GM21423 (cell line): ENCODE measurements at regions not wholly inside any gene's neighbourhood (a gene's known extent, or its start where the extent isn't known, plus 50 kb on each side); places are given as distances from the start of the nearest gene placed in this dataset.

Experiments
- ATAC-seq: cut with Tn5 transposase; IDR thresholded peaks from one replicate; pipeline ENCODE4 v1.9.1; 2021; ENCODE audit warnings: mild to moderate bottlenecking, moderate library complexity; ENCODE audit not compliant: unreplicated experiment

DNA sequence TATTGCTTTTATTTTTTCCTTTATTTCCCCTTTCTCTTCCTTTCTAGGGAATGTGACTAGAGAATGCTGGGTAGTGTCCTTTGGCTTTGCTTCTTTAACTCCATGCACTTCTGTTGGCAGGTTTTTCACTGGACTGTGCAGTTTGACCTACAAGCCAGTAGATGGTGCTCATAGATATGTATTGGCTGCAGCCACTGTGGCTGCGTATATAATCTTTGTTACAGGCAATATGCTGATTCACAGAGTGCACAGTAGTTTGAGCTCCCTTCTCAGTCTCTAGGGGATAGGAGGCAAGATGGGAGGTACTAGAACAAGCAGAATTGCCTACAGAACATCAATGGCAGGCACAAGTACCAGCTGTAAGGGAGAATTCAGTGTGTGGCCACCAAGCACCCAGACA lies 503.5 kb downstream of the LRFN5 start:
- ATAC-seq = no peak

DNA sequence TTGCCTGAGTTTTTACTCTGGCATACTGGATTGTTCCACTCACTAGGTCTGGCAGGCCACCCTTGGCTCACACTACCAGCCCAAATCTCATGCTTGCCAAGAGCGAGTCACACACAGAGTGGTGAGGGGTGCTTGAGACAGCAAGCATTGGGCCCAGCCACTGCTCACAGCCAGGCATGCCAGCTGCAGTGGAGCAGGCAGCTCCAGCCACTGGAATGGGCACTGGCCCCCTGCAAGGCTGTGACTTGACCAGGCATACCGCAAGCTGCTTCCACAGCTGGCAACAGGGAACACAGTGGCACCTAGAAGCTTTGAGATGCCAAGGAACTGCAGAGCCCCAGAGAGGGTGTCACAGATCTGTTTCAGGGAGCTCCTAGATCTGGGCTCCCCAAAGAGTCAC lies 488.5 kb downstream of the LRFN5 start:
- no peak for ATAC-seq

DNA sequence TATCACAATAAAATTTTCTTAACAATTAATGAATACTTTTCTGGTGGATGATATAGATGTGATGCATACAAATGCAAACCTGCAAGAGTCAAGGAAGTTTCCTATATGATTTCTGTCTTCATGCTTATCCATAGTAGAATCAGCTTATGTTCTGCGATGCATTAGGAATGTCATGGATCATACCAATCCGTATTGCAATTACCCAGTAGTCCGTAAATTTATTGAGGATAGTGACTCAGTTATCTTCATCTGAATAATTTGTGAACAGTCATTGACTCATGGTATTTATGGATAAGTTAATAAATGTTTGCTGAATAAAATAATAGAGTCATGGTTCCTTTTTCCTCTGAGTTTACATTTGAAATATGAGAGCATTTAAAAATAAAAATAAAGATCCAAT lies 483.4 kb downstream of the LRFN5 start:
- ATAC-seq = no peak

DNA sequence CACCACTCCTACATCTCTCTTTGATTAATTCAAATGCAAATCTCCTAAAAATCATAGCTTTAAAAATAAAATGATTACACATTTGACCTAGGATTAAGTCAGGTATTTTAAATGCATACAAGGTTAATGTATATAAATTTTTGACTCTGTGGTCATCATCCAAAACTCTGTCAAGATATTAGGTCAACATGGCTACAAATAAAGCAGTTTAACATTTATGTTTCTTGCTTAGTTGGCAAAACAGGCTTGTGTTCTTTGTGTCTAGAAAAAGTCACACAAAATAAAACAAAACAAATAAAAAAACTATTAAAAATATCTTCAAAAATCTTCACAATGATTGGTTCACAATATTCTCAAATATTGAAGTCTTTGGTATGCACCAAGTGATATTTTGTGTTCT lies 473.2 kb downstream of the LRFN5 start:
- no peak for ATAC-seq

DNA sequence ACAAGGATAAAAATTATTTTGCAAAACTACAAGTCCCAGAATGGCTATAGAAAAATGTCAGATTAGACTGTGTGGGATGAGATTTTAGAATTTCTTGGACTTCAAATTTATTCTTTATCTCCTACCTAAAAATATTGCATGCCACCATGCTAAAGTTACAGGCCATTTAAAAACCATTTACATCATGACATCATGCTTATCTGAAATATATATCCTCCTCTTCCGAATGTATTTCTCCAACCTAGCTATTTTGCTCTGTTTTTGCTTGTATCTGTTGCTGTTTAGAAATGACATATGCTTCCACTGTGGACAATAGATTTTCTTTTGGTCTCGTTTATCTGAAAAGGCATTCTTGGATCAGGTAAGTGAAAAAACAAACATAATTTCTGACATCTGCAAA lies 471.7 kb downstream of the LRFN5 start:
- no peak for ATAC-seq

DNA sequence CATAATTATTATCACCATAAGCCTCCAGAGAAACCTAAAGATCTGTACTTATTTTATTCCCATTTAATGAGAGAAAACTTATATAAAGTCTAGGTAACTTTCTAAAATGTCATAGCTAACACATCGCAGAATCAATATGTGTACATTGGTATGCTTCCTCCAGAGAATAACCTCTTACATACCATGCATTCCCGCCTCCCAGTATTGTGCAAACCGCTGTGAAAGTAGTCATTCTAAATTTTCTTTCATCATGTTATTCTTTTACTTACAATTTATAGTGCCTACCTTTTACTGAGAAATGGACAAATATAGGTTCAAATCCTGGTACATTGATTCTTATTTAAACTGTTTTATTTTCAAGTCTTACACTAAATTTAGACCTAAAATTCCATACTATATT lies 463.4 kb downstream of the LRFN5 start:
- ATAC-seq = no peak

DNA sequence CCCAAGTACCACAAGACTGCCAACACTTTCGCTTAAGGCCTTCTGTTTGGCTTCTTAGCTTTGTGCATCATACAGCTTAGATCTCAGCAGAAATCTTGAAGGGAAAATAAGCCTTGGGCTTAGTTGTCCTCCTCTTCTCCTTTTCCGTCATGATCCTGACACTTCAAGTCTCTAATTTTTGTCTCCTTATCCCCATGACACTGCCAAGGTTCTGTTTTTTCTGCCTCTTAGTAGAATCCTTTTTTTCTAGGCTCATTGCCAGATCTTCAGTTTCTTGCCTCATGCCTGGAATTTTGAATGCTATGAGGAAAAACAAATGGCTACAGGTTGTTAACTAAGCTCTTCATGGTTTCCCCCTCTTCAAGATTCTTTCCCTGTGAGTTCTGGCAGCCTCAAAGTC lies 450.4 kb downstream of the LRFN5 start:
- ATAC-seq = no peak

DNA sequence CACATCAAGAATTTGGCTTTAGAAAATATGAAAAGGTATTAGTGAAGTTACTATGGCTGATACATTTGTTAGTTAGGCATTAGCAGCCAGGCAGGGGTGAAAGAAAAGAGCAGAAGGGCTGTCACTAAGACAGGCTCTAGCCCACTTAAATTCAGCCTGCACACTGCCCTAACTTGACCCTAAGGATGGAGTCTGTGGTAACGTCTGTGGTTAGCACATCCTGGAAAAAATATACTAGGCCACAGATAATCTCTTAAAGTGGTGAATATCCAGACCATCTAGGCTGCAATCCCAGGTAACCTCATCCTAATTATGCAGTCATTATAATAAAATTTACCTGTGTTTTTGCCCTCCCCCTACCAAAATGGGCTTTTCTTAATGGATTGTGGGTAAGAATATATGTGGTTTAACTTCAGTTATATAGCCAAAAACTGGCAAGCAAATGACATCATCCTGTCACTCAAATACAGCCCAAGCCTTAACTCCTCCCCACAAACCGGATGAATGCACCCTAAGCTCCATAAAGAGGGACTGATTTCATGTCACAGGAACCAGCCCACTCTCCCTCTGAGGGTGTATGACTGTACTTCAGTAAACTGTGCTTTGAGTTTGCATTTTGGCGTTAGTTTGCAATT lies 440.9 kb downstream of the LRFN5 start:
- ATAC-seq = no peak

DNA sequence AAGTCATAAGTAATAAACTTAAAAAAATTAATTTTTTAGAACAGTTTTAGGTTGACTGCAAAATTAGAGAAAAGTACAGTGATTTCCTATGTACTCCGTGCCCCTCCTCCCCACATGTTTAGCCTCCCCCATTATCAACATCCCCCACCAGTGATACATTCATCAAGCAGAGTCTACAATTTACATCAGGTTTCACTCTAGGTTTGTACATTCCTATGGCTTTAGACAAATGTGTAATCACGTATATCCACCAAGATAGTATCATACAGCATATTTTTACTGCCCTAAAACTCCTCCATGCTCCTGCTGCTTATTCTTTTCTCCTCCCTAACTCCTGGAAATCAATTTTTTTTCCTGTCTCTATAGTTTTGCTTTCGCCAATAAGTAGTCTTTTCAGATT lies 438.7 kb downstream of the LRFN5 start:
- ATAC-seq = no peak

DNA sequence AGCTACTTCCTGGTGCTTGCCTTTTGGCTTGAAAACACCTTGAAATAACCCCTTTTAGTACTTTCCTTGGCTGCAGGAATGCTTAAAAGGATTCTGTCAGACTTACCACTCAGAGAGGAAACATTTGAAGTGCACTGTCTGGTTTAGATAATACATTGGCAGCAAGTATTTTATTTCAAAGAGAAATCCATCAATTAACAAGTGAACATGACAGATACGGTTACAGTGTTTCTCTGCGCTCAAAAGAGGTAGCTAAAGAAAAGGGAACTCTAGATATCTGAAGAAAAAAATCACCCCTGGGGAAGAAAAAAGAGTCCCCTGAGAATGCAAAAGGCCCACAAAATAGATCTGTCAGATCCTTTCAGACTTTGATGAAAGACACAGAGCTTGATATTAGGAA lies 421.9 kb downstream of the LRFN5 start:
- ATAC-seq = no peak

DNA sequence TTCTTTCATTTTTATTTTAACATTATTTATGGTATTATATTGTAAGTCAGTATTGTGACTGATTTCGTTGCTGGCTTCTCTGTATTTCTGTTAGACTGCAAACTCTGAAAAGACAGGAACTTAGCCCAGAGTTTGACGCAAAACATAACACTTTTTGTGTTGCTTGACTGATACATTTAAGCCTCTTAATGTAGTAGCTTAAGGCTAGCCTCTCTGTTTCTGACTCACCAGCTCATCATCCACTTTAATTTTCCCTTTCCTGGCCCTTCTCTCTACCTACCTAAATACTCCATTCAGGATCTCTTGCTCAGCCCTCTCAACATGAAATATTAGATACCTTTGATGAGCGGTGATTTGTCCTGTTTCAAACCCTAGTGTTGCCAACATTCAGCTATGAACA lies 420.6 kb downstream of the LRFN5 start:
- no peak for ATAC-seq

DNA sequence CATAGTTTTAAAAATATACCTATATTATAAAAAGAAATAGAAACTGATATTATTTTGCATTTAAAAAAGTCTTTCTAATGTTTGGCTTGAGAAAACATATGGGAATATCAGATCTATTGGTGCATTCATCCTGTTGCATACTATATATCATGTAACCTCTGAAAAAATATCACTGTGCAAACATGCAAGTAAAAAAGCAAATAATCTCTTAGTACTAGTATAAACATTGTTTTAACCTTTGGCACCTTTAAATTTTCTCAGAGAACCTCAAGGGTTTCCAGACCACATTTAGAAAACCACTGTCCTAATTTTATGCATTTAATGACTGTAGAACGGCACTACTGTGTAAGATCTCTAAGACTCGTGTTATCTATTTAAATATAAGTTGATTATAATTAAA lies 416.8 kb downstream of the LRFN5 start:
- no peak for ATAC-seq

DNA sequence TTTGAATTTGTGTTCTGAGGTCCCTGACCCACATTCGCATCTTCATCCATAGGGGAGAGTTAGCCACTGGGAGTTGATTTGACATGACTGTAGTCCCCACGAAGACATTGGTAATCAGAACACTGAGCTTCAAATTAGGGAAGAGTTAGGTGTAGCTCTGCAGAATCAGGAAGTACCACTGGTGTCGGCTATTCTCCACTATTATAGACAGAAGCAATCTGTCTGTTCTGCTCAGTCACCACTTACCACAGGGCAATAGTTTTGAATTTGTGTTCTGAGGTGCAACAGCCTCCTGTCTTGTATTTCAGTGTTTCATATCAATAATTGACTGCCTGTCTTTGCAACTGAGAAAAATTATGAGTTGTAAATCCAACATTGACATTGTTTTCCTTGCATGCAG lies 407.6 kb downstream of the LRFN5 start:
- no peak for ATAC-seq

DNA sequence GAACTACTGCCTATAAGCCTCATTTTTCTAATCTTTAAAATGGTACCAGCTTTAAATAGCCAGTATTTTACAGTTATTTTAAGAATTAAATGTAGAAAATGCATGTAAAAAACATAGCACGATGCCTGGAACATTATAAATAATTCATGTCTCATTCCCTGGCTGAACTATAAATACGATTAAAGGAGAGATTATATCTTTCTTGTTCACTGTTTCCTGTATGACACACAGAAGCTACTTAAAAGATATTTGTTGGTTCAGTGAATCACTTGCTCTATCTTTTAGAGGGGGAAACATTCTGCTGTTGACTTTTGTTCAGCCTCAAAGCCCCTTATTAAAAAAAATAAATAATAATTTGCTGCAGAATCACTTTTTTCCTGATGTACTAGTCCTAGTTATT lies 406.9 kb downstream of the LRFN5 start:
- ATAC-seq = no peak

DNA sequence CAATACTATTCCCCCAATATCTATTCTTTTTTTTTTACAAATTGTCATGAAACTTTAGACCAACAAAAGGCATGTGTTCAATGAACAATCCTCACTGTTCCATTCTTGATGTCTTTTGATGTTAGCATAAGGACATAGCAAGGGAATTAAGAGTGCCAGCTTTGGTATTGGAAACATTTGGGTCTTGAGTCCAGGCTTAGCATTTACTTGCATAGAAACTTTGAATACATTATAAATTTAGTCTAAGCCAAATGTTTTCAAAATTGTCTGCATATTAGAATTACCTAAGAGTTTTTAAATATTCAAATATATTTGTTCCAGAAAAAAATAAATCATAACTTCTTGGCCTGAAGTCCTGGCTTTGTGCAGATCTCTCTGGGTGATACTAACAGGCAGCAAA lies 406.5 kb downstream of the LRFN5 start:
- no peak for ATAC-seq

DNA sequence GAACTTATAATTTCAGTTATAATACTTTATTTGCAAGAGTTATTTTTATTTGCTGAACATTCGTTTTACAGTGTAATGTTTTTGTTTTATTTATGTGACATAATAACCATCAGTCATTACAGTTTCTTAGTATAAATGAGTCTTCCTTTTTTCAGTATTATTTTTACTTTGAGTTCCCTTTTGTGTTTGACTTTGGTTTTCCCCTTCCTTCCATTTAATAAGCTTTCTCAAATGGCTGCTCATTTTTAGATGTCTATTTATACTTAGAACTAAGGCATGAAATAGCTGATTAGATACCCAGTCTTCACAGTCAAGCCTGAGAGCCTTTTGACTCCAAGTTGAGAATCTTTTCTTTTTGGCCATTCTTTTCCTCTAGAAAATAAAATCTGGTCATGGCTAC lies 404.5 kb downstream of the LRFN5 start:
- ATAC-seq = no peak

DNA sequence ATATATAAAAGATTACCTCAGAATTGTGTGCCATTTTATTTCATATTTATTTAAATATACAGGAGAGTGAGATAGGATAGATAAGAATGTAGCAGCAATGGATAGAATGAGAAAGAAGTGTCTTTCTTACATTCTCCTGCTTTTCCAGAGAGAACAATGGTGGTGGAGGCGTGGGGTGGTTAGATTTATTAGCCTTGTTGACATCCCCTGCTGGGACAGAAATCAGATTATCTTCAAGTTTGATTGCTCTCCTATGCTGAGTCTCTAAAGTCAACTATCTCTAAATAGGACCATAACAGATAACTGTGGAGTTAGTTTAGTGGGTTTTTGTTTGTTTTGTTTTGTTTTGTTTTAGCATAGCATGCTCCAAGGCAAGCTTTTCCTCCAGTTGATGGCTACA lies 397.6 kb downstream of the LRFN5 start:
- no peak for ATAC-seq

DNA sequence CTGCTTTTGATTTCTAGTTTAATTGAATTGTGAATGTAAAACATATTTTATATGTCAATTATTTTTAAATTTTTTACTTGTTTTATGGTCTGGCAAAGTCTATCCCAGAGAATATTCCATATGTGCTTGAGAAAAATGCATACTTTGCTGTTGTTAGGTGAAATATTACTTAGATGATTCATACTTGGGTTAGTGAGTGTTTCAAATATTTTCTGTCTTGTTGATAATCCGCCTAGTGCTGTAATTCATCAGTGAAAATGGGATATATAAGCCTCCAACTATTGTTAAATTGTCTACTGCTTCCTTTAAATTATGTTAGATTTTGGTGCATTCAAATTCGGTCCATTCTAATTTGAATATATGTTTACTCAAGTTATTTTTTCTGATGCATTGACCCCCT lies 395.5 kb downstream of the LRFN5 start:
- ATAC-seq = no peak

DNA sequence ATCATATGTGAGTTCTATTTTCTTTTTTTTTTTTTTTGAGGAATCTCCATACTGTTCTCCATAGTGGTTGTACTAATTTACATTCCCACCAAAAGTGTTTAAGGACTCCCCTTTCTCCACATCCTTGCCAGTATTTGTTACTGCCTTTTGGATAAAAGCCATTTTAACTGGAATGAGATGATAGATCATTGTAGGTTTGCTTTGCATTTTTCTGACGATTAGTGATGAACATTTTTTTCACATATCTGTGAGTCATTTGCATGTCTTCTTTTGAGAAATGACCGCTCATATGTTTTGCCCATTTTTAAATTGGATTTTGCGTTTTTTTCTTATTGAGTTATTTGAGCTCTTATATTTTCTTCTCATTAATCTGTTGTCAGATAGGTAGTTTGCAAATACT lies 394.8 kb downstream of the LRFN5 start:
- no peak for ATAC-seq

DNA sequence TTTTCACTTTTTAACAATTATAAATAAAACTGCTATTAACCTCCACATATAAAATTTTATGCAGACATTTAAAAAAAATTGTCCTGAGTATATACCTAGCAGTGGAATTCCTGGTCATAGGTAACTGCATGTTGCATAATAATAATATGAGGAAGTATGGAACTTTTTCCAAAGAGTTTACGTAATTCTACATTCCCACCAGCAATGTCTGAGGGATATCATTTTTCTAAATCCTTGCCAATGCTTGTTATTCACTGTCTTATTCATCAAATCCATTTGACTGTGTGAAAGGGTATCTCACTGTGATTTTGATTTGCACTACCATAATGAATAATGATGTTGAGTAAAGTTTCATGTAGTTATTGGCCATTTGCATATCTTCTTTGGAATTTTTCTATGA lies 393.8 kb downstream of the LRFN5 start:
- no peak for ATAC-seq

DNA sequence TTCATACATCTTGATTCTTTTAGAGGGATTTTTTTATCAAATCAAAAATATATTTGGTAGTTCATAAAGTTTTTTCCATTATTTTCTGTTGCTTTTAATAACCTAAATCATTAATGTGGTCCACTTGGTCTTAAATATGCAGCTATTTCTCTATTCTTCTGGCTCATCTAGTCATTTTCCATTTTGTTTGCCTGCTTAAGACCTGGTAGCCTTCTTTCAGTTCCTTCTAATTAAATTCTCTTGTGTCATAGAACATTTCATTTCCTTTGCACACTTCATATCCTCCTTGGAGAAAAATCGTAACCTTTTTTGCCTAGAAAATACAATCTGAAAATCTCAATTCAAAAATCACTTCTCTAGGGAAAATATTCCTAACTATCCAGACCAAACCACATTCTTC lies 387.0 kb downstream of the LRFN5 start:
- ATAC-seq = no peak

DNA sequence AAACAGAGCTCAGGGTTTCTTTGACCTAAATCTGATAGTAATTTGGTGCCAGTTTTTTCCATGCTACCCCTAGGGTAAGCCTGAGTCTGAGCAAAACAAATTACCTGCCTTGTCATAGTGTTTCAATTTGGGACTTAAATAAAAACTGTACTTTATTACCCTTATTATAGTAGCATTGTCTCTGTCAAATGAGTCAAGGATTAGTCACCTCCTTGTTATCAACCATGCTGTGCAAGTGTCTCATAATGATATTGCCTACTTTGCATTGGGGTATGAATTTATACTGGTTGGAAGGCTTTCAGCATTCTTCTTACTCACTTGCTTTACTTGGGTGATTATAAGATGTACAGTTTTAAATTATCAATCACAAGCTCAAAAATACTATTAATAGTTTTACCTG lies 380.0 kb downstream of the LRFN5 start:
- ATAC-seq = no peak

DNA sequence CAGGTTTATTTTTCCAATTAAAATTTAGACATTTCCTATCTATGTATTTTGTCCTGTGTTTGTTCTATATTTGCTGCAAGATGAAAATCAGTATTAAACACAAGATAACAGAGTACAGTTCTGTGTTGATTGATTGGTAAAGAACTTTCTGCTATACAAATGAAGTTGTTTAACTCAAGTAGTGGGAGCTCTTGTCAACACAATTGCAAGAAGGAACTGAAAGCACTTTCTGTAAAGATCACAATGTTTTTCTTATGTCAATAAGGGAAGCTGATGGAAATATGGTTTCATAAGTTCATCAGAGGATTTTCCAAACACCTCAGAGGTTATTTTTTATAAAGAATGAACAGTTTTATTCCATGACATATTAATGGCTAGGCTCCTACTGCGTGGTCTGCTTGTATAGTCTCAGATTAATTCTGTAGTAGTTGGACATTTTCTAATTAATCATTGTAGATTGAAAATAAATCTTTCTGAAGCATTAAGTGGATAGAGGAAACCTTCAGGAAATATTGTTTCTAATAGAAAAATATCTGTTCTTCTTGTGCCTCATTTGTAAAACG lies 379.5 kb downstream of the LRFN5 start:
- no peak for ATAC-seq
